ENCODE measurements at regions not wholly inside any gene's neighbourhood (a gene's known extent, or its start where the extent isn't known, plus 50 kb on each side); places are given as distances from the start of the nearest gene placed in this dataset.

DNA sequence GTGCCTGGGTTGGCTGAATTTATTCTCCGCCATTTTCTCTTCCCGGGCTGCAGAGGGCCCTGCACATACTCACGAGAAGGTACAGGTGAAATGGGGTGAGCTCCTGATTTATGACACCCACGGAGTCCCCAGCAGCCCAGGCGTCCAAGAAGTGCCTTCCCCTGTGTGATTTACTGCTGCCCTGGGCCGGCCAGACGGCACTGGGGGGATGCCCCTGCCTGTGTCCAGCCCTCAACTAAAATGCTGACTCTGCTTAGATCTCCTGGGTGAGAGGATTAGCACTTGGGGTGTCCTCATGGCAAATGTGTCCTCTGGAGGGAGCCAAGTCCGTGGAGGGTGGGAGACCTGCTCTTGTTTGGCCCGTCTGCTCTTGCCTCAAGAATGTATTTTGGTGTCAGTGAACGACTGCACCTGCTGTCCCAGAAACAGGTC is 132.4 kb downstream of the MAF start:
- Histone ChIP-seq H3K23me2 (ENCODE audit: low read depth, low read length) (no peaks in the 10 kb centered on the region), H3K27me3 (replicated peaks in 1 of 4; ENCODE audit: control insufficient read depth in 3 of 4, extremely low read depth in 1 of 4, insufficient read depth in 3 of 4, low read length in 3 of 4) (no peaks in the 10 kb centered on the region), H3K4me2 (ENCODE audit: insufficient read depth in 1 of 2, low read depth in 2 of 2, low read length in 2 of 2) (no peak overlapping the region), H3K79me2 (ENCODE audit: control insufficient read depth in 1 of 2, insufficient read depth in 2 of 2, low read length in 2 of 2) (no peaks in the 10 kb centered on the region), H3K56ac (replicated peaks; ENCODE audit: insufficient read length, low read depth, low read length) (no peak overlapping the region), H3K23ac (ENCODE audit: insufficient read length) (no peak overlapping the region), H2AFZ (ENCODE audit: low read length) (0 out of 2 replicates have a peak overlapping the region, but pooled peaks have one; percentile 5), H2BK5ac (ENCODE audit: low read depth, low read length) (no peak overlapping the region), H3K18ac (ENCODE audit: extremely low read depth, low read length) (no peak overlapping the region), H2AK5ac (ENCODE audit: low read depth, low read length) (no peak overlapping the region), H3K9ac (replicated peaks in 1 of 4; ENCODE audit: extremely low read depth in 1 of 4, low read depth in 3 of 4, low read length in 3 of 4) (no peak overlapping the region), H3K14ac (ENCODE audit: insufficient read length) (no peak overlapping the region), H3K36me3 (ENCODE audit: control insufficient read depth in 2 of 4, insufficient read depth in 4 of 4, low read length in 3 of 4) (no peaks in the 10 kb centered on the region), H3K4ac (replicated peaks; ENCODE audit: insufficient read length, low read depth, low read length) (no peak overlapping the region), H2BK12ac (ENCODE audit: low read depth, low read length) (no peak overlapping the region), H3K4me3 (ENCODE audit: extremely low read depth in 1 of 4, insufficient read depth in 2 of 4, low read depth in 3 of 4, low read length in 4 of 4) (no peak overlapping the region), H3K79me1 (ENCODE audit: low read depth, low read length) (no peaks in the 10 kb centered on the region), H4K91ac (replicated peaks; ENCODE audit: insufficient read length, low read length) (no peak overlapping the region), H4K8ac (ENCODE audit: extremely low read depth, insufficient read depth, low read length) (0 out of 2 replicates have a peak overlapping the region, but pooled peaks have one; percentile 0), H3K9me3 (ENCODE audit: insufficient read depth in 2 of 2, low read depth in 1 of 2, low read length in 1 of 2) (no peaks in the 10 kb centered on the region), H4K5ac (ENCODE audit: insufficient read length, low read depth, low read length) (no peak overlapping the region), H2BK20ac (ENCODE audit: low read length) (no peak overlapping the region), H2BK15ac (ENCODE audit: low read length) (no peak overlapping the region), H2BK120ac (replicated peaks; ENCODE audit: low read depth, low read length) (no peak overlapping the region), H3K4me1 (replicated peaks in 1 of 4; ENCODE audit: control insufficient read depth in 3 of 4, insufficient read depth in 4 of 4, low read length in 3 of 4) (no peaks in the 10 kb centered on the region), H3K27ac (ENCODE audit: low read depth, low read length) (no peak overlapping the region), H4K20me1 (replicated peaks in 1 of 2; ENCODE audit: control insufficient read depth in 1 of 2, insufficient read depth in 2 of 2, low read length in 2 of 2) (no peaks in the 10 kb centered on the region)
- FAIRE-seq = no peak
- POLR2A ChIA-PET (ENCODE audit: partially characterized antibody) = no interaction called here
- 88% methylated on average over 10 of the region's 10 CpGs; no CpG with 5 or more reads in 1 of the 2 experiments for WGBS, 2 experiments (ENCODE audit: extremely low coverage in 1 of 2, insufficient coverage in 1 of 2, insufficient read length in 1 of 2, insufficient replicate concordance in 2 of 2, low coverage in 1 of 2, low lambda C conversion rate in 2 of 2, missing lambda C conversion rate in 1 of 2)
- no peak for DNase-seq (ENCODE audit: low read depth in 1 of 2, low spot score in 2 of 2)
- CTCF ChIA-PET (ENCODE audit: partially characterized antibody) = interaction anchor here (0.5 kb wide), 1 partner anchor 77 kb away, joined by 3 read pairs; no protein-coding TSS in a partner anchor
- TF ChIP-seq NRF1 (IDR thresholded peaks at IDR 0.05; ENCODE audit: low read depth, low read length) (no peak), RAD21 (IDR thresholded peaks at IDR 0.05 in 1 of 2, conservative IDR thresholded peaks at IDR 0.05 in 1 of 2; ENCODE audit: low read depth in 2 of 2, low read length in 2 of 2) (peak in 1 of 2 experiments; percentile 28; a peak in 1 of 4 replicates), GABPA (IDR thresholded peaks at IDR 0.05; ENCODE audit: borderline replicate concordance, insufficient read depth, low read length) (no peak), GTF2F1 (IDR thresholded peaks at IDR 0.05; ENCODE audit: borderline replicate concordance, low read depth, low read length) (no peak), HDAC6 (IDR thresholded peaks at IDR 0.05; ENCODE audit: low read depth, low read length) (no peak), JUN (IDR thresholded peaks at IDR 0.05; ENCODE audit: low read depth, low read length) (no peak), HDAC2 (IDR thresholded peaks at IDR 0.05; ENCODE audit: borderline replicate concordance in 1 of 2, low read depth in 2 of 2, low read length in 2 of 2) (no peak), MAFK (IDR thresholded peaks at IDR 0.05; ENCODE audit: low read depth, low read length) (peak; percentile 6; the same call in 1 of the 2 replicates), SAP30 (IDR thresholded peaks at IDR 0.05; ENCODE audit: insufficient read depth, insufficient replicate concordance, low read length) (no peak), CEBPB (IDR thresholded peaks at IDR 0.05; ENCODE audit: low read depth, low read length) (no peak), SIX5 (IDR thresholded peaks at IDR 0.05; ENCODE audit: low read depth, low read length) (no peak), TEAD4 (IDR thresholded peaks at IDR 0.05; ENCODE audit: low read depth, low read length) (no peak), RNF2 (IDR thresholded peaks at IDR 0.05; ENCODE audit: borderline replicate concordance, low read depth, low read length, missing control alignments, poor library complexity, severe bottlenecking) (no peak)

Measured in H1 (cell line).